ENCODE measurements at regions not wholly inside any gene's neighbourhood (a gene's known extent, or its start where the extent isn't known, plus 50 kb on each side); places are given as distances from the start of the nearest gene placed in this dataset.
"Not testable (repeated sequence)": the region's sequence is repeated elsewhere in the genome, so short reads cannot be mapped to it uniquely, and the experiment has no call there.

DNA sequence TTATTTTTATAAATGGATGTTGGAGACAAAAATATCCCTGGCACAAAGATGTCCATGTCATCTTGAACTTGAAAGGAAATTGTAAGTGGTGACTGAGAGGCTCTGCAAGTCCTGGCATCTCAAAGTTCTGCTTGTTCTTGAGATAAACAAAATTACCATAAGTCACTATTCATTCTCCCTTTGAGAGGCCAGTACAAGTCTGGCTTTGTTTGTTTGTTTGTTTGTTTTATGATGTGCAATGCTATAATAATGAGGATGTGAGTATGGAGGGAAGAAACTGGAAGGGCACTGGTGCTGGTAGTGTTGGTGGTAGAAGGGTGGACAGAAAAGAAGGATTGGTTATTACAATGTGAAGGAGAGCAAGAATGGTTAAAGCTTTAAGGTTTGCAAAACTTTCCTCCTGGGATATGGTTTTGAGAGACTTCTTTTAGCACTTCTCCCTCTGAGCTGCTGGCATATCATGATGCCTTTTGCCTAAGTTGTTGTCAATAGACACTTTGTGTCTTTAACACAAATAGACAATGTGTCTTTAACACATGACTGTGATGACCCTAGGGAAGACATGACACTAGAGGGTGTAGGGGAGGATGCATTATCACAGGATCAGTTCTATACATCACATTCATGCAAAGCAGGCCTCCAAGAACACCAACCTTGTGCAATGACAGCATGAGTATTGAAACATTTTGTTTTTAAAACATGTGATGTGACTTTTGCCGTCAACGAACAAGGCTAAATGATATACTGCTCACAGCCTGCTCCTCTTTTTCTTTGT is 880.5 kb upstream of the GOT2 start:
- TF ChIP-seq, protein P1, sequence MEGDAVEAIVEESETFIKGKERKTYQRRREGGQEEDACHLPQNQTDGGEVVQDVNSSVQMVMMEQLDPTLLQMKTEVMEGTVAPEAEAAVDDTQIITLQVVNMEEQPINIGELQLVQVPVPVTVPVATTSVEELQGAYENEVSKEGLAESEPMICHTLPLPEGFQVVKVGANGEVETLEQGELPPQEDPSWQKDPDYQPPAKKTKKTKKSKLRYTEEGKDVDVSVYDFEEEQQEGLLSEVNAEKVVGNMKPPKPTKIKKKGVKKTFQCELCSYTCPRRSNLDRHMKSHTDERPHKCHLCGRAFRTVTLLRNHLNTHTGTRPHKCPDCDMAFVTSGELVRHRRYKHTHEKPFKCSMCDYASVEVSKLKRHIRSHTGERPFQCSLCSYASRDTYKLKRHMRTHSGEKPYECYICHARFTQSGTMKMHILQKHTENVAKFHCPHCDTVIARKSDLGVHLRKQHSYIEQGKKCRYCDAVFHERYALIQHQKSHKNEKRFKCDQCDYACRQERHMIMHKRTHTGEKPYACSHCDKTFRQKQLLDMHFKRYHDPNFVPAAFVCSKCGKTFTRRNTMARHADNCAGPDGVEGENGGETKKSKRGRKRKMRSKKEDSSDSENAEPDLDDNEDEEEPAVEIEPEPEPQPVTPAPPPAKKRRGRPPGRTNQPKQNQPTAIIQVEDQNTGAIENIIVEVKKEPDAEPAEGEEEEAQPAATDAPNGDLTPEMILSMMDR (conservative IDR thresholded peaks at IDR 0.05), result no peak
- no peak for TF ChIP-seq ZFX (IDR thresholded peaks at IDR 0.05)
- H3K27ac ChIP-seq, result no peak overlapping the region

DNA sequence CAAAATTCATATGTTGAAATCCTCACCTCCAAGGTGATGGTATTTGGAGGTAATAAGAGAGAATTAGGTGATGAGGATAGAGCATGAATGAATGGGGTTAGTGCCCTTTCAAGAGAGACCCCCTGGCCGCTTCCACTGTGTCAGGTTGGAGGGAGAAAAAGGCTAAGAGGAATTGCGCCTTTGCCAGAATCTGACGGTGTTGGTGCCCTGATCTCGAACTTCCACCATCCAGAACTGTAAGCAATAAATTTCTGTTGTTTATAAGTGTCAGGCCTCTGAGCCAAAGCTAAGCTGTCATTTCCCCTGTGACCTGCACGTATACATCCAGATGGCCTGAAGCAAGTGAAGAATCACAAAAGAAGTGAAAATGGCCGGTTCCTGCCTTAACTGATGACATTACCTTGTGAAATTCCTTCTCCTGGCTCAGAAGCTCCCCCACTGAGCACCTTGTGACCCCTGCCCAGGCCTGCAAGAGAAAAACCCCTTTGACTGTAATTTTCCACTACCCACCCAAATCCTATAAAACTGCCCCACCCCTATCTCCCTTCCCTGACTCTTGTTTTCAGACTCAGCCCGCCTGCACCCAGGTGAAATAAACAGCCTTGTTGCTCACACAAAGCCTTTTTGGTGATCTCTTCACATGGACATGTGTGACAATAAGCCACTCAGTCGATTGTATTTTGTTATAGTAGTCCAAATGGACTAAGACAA is 878.9 kb upstream of the GOT2 start:
- H3K27ac ChIP-seq, result not testable (repeated sequence)

DNA sequence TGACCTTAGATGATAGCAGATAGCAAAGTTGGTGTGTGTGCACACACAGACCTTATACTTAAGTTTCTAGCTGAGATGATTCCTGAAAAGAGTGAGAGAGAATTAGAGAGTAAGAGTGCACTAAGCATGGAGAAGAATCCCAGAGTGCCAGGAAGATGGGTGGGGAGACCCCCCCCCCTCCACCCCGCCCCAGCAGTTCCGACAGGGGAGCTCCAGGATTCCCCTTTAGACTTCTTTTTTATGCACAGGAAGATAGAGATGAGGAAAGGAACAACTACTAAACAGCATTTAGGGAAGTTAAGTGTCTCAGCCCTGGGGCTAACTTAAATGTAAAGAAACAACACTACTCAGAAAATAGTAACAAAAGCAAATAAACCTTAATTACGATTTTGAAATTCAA is 878.0 kb upstream of the GOT2 start:
- no peak for TF ChIP-seq ZFX (IDR thresholded peaks at IDR 0.05)
- TF ChIP-seq, protein P1 (conservative IDR thresholded peaks at IDR 0.05), result no peak
- no peak overlapping the region for H3K27ac ChIP-seq

DNA sequence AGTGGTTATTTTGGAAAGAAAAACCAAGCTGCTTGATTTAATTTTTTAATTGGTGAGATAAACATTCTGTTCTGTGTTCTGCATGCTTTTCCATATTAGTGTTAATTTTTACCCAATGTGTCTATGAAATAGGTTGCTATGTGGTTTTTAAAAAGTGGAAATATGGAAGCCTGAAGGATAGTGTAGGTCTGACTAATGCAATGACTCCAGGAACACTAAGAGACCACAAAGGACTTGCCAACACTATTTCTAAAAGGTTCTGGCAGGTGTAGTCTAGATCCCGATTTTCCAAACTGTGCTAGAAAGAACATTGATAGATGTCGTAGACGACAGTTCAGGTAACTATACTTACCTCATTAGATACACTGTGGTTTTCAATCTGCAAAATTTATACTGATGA is 877.4 kb upstream of the GOT2 start:
- TF ChIP-seq, protein P1 (conservative IDR thresholded peaks at IDR 0.05), result no peak
- TF ChIP-seq ZFX (IDR thresholded peaks at IDR 0.05), result no peak
- no peak overlapping the region for H3K27ac ChIP-seq

DNA sequence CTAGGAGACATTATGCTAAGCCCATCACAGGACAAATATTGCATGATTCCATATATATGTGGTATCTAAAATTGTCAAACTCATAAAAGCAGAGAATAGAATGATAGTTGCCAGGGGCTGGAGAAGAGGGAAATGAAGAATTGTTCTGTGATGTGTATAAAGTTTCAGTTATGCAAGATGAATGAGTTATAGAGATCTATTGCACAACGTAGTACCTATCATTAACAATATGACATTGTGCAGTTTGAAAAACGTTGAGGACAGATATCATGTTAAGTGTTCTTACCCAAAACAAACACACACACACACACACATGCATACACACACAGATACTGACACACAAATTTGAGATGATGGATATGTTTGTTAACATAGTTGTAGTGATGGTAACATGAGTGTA is 871.6 kb upstream of the GOT2 start:
- TF ChIP-seq, protein P1 (conservative IDR thresholded peaks at IDR 0.05), result no peak
- no peak for TF ChIP-seq ZFX (IDR thresholded peaks at IDR 0.05)

DNA sequence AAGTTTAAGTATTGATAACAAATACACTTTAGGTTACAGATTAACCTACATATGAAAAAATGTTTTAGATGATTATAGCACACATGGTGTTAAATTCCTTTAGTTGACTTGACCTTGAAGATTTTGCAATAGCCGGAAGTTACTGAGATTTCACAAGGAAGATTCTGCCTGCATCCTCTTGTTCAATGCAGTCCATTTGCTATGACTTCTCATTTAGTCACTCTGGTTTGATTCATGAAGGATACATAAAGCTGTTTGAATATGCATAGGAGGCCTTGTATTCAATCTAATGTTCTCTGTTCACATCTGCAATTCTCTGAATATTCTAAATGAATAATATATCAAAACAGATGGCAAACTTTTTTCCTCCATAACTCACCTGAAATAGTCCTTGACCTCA is 870.2 kb upstream of the GOT2 start:
- H3K27ac ChIP-seq, result no peak overlapping the region
- no peak for TF ChIP-seq ZFX (IDR thresholded peaks at IDR 0.05)
- TF ChIP-seq, protein P1 (conservative IDR thresholded peaks at IDR 0.05), result no peak

More for the DNA sequence above, 871.6 kb upstream of the GOT2 start:
- H3K27ac ChIP-seq, result no peak overlapping the region

DNA sequence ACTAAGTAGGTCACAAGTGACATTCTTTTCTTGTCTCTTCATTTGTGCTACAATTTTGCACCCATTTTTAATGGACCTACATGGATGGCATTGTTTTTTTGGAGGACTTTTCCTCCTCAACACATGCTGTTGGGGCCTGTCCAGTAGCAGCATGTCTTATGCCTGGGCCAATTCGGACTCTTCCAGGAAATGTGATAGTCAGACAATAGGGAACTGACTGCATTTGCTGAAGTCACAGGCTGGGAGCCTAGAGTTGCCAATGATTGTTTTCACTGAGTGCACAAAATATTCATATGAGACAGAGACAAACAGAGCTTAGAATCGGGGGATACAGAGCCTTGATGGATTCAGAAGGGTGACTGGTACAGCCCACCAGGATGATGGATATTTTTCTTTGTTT is 867.3 kb upstream of the GOT2 start:
- TF ChIP-seq ZFX (IDR thresholded peaks at IDR 0.05), result no peak
- TF ChIP-seq, protein P1 (conservative IDR thresholded peaks at IDR 0.05), result no peak
- H3K27ac ChIP-seq, result no peak overlapping the region
